Vagina (tissue), 2 donors: ENCODE measurements at regions not wholly inside any gene's neighbourhood (a gene's known extent, or its start where the extent isn't known, plus 50 kb on each side); places are given as distances from the start of the nearest gene placed in this dataset.

ENCODE experiments used
- DNase-seq, 2 donors: peaks; one replicate each; pipeline ENCODE4 v3.0.0-alpha.2; 2017; ENCODE audit errors: extremely low spot score in 2 of 2
- H3K27ac ChIP-seq: fragments of 200-600 bp; sonication (generic); one replicate; pipeline ENCODE4 v1.5.1; 2019
- H3K27me3 ChIP-seq: fragments of 200-600 bp; sonication (generic); one replicate; pipeline ENCODE4 v1.5.1; 2019
- H3K36me3 ChIP-seq, 2 donors: fragments of 200-600 bp; sonication (generic); one replicate each; pipeline ENCODE4 v1.5.1; 2017 to 2019
- H3K4me1 ChIP-seq: fragments of 200-600 bp; sonication (generic); one replicate; pipeline ENCODE4 v1.5.1; 2019
- H3K4me3 ChIP-seq, 2 donors: fragments of 200-600 bp; sonication (generic); 1 replicate in 1 of 2; 2 replicates in 1 of 2; pipeline ENCODE4 v1.5.1; 2016 to 2019
- H3K9me3 ChIP-seq: fragments of 200-600 bp; sonication (generic); one replicate; pipeline ENCODE4 v1.5.1; 2019
- CTCF ChIP-seq, 3 experiments: fragments of 450-650 bp in 2 of 3; fragments of 200-600 bp in 1 of 3; sonication (generic) in 1 of 3; IDR thresholded peaks; one replicate each; pipeline ENCODE4 v1.5.1; 2017 to 2019; ENCODE audit warnings: antibody characterized with exemption in 3 of 3, mild to moderate bottlenecking in 2 of 3, moderate library complexity in 2 of 3
- POLR2A ChIP-seq, 2 donors: fragments of 450-650 bp; IDR thresholded peaks; one replicate each; pipeline ENCODE4 v1.6.1; 2017; ENCODE audit warnings: antibody characterized with exemption in 2 of 2, mild to moderate bottlenecking in 2 of 2, moderate library complexity in 2 of 2
- POLR2AphosphoS5 ChIP-seq, 2 donors: sonication (generic); formaldehyde crosslinking; IDR thresholded peaks; one replicate each; pipeline ENCODE4 v1.9.0; 2017; ENCODE audit warnings: antibody characterized with exemption in 2 of 2, mild to moderate bottlenecking in 2 of 2, low read depth in 1 of 2; ENCODE audit not compliant: insufficient read depth in 1 of 2
- intact Hi-C: fragments of 100-400 bp; cut with DNase I; formaldehyde crosslinking; loops from one replicate; pipeline ENCODE4 v1.15.1; 2023

GRCh38 chr6:133034509-133035206 lies 206.5 kb upstream of the EYA4 start:
- no peaks in the 10 kb centered on the region for H3K27me3 ChIP-seq
- TF ChIP-seq POLR2AphosphoS5 (IDR thresholded peaks at IDR 0.05; ENCODE audit: insufficient read depth in 1 of 2, low read depth in 1 of 2): no peak
- TF ChIP-seq CTCF (IDR thresholded peaks at IDR 0.05): no peak
- no peak for TF ChIP-seq POLR2A (IDR thresholded peaks at IDR 0.05)
- H3K36me3 ChIP-seq: no peaks in the 10 kb centered on the region
- no peaks in the 10 kb centered on the region for H3K4me1 ChIP-seq
- no peak overlapping the region for H3K27ac ChIP-seq
- no peak for DNase-seq
- no peaks in the 10 kb centered on the region for H3K9me3 ChIP-seq
- intact Hi-C loops: no loop called here
- no peak overlapping the region for H3K4me3 ChIP-seq

GRCh38 chr6:133040094-133040802 lies 200.9 kb upstream of the EYA4 start:
- intact Hi-C loops: no loop called here
- TF ChIP-seq POLR2AphosphoS5 (IDR thresholded peaks at IDR 0.05; ENCODE audit: insufficient read depth in 1 of 2, low read depth in 1 of 2) (no peak), POLR2A (IDR thresholded peaks at IDR 0.05) (no peak), CTCF (IDR thresholded peaks at IDR 0.05) (no peak)
- DNase-seq: no peak
- H3K36me3 ChIP-seq: no peaks in the 10 kb centered on the region
- no peaks in the 10 kb centered on the region for H3K4me1 ChIP-seq
- no peak overlapping the region for H3K27ac ChIP-seq
- H3K9me3 ChIP-seq: no peaks in the 10 kb centered on the region
- H3K4me3 ChIP-seq: no peak overlapping the region
- H3K27me3 ChIP-seq: no peaks in the 10 kb centered on the region

GRCh38 chr6:133040803-133041419 lies 200.2 kb upstream of the EYA4 start:
- no peaks in the 10 kb centered on the region for H3K4me1 ChIP-seq
- intact Hi-C loops: no loop called here
- H3K27me3 ChIP-seq: no peaks in the 10 kb centered on the region
- no peaks in the 10 kb centered on the region for H3K9me3 ChIP-seq
- H3K36me3 ChIP-seq: no peaks in the 10 kb centered on the region
- H3K4me3 ChIP-seq: no peak overlapping the region
- TF ChIP-seq CTCF (IDR thresholded peaks at IDR 0.05): no peak
- no peak for TF ChIP-seq POLR2AphosphoS5 (IDR thresholded peaks at IDR 0.05; ENCODE audit: insufficient read depth in 1 of 2, low read depth in 1 of 2)
- no peak for TF ChIP-seq POLR2A (IDR thresholded peaks at IDR 0.05)
- no peak for DNase-seq
- no peak overlapping the region for H3K27ac ChIP-seq

- Histone ChIP-seq H3K27ac (no peak overlapping the region), H3K4me1 (no peaks in the 10 kb centered on the region), H3K9me3 (no peaks in the 10 kb centered on the region), H3K27me3 (no peaks in the 10 kb centered on the region), H3K36me3 (no peaks in the 10 kb centered on the region), H3K4me3 (no peak overlapping the region)
- intact Hi-C loops: no loop called here
- DNase-seq: no peak
- TF ChIP-seq CTCF (IDR thresholded peaks at IDR 0.05) (no peak), POLR2AphosphoS5 (IDR thresholded peaks at IDR 0.05; ENCODE audit: insufficient read depth in 1 of 2, low read depth in 1 of 2) (no peak), POLR2A (IDR thresholded peaks at IDR 0.05) (no peak)
Observed at GRCh38 chr6:133042550-133043120, 198.5 kb upstream of the EYA4 start.
